ENCODE measurements at regions not wholly inside any gene's neighbourhood (a gene's known extent, or its start where the extent isn't known, plus 50 kb on each side); places are given as distances from the start of the nearest gene placed in this dataset.

GRCh38 chr13:85653681-85654080 is 145.5 kb downstream of the SLITRK6 start:
- DNase-seq (ENCODE audit: low spot score): no peak
- BruUV-seq (replicated peaks): no TSS peak
- no peak overlapping the region for H3K4me3 ChIP-seq (ENCODE audit: low read depth, low read length, poor library complexity, severe bottlenecking)
- POLR2A ChIA-PET (ENCODE audit: low non-redundant PET): no interaction called here
- intact Hi-C loops (cut with micrococcal nuclease; ENCODE audit: unreplicated experiment): no loop called here
- CTCF ChIA-PET: no interaction called here
- H3K27ac ChIP-seq (ENCODE audit: low read depth, low read length, poor library complexity, severe bottlenecking): no peak overlapping the region
- H3K9me3 ChIP-seq (ENCODE audit: low read depth, low read length, poor library complexity, severe bottlenecking): no peaks in the 10 kb centered on the region
- H3K36me3 ChIP-seq (ENCODE audit: insufficient read depth, low read length, poor library complexity, severe bottlenecking): no peaks in the 10 kb centered on the region
- no peak for TF ChIP-seq EZH2 (IDR thresholded peaks at IDR 0.05; ENCODE audit: borderline replicate concordance, low read depth, low read length, poor library complexity, severe bottlenecking)
- TF ChIP-seq, protein P1, sequence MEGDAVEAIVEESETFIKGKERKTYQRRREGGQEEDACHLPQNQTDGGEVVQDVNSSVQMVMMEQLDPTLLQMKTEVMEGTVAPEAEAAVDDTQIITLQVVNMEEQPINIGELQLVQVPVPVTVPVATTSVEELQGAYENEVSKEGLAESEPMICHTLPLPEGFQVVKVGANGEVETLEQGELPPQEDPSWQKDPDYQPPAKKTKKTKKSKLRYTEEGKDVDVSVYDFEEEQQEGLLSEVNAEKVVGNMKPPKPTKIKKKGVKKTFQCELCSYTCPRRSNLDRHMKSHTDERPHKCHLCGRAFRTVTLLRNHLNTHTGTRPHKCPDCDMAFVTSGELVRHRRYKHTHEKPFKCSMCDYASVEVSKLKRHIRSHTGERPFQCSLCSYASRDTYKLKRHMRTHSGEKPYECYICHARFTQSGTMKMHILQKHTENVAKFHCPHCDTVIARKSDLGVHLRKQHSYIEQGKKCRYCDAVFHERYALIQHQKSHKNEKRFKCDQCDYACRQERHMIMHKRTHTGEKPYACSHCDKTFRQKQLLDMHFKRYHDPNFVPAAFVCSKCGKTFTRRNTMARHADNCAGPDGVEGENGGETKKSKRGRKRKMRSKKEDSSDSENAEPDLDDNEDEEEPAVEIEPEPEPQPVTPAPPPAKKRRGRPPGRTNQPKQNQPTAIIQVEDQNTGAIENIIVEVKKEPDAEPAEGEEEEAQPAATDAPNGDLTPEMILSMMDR (conservative IDR thresholded peaks at IDR 0.05; ENCODE audit: low read depth, low read length): no peak
- H3K4me1 ChIP-seq (ENCODE audit: insufficient read depth, low read length, poor library complexity, severe bottlenecking): no peaks in the 10 kb centered on the region
- no peaks in the 10 kb centered on the region for H3K27me3 ChIP-seq (replicated peaks; ENCODE audit: insufficient read depth, low read depth, low read length, poor library complexity)

DNA sequence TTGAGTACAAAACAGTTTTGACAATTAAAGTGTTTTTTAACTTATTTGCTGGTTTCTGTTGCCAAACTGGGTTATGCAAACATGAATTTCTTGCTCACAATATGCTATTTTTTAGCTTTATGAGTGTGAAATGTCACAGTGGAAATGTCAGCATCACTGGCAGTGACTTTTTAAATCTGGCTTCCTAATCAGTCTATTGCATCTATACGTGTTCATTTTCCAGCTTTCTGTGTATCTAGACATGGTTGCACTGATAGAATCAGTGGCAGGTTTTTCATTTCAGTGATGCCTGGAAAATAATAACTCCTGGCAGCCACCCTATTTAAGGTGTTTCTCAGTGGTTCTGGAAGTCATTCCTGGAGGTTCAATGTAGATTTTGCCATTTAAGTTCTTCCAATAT is 146.7 kb downstream of the SLITRK6 start:
- ChIA-PET CTCF (no interaction called here), POLR2A (ENCODE audit: low non-redundant PET) (no interaction called here)
- H3K27ac ChIP-seq (ENCODE audit: low read depth, low read length, poor library complexity, severe bottlenecking): no peak overlapping the region
- H3K4me3 ChIP-seq (ENCODE audit: low read depth, low read length, poor library complexity, severe bottlenecking): no peak overlapping the region
- H3K9me3 ChIP-seq (ENCODE audit: low read depth, low read length, poor library complexity, severe bottlenecking): no peaks in the 10 kb centered on the region
- H3K4me1 ChIP-seq (ENCODE audit: insufficient read depth, low read length, poor library complexity, severe bottlenecking): no peaks in the 10 kb centered on the region
- no peaks in the 10 kb centered on the region for H3K36me3 ChIP-seq (ENCODE audit: insufficient read depth, low read length, poor library complexity, severe bottlenecking)
- TF ChIP-seq EZH2 (IDR thresholded peaks at IDR 0.05; ENCODE audit: borderline replicate concordance, low read depth, low read length, poor library complexity, severe bottlenecking): no peak
- TF ChIP-seq, protein P1 (conservative IDR thresholded peaks at IDR 0.05; ENCODE audit: low read depth, low read length): no peak
- H3K27me3 ChIP-seq (replicated peaks; ENCODE audit: insufficient read depth, low read depth, low read length, poor library complexity): no peaks in the 10 kb centered on the region
- intact Hi-C loops (cut with micrococcal nuclease; ENCODE audit: unreplicated experiment): no loop called here
- DNase-seq (ENCODE audit: low spot score): no peak
- no TSS peak for BruUV-seq (replicated peaks)

DNA sequence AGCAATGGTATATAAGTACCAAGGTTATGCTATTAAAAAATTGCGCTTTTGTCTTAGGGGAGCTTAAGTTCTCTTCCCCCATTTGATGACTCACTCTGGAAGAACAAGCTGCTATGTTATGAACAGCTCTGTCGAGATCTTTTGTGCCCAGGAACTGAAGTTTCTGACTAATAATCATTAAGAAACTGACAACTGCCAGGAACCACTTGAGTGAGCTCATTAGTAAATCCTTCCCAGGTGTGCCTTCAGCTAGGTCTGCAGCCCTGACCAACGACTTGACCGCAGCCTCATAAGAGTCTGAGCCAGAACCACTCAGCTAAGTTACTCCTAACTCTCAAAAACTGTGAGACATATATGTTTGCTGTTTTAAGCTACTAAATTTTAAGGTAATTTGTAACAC is 147.8 kb downstream of the SLITRK6 start:
- no peak overlapping the region for H3K4me3 ChIP-seq (ENCODE audit: low read depth, low read length, poor library complexity, severe bottlenecking)
- no peaks in the 10 kb centered on the region for H3K4me1 ChIP-seq (ENCODE audit: insufficient read depth, low read length, poor library complexity, severe bottlenecking)
- H3K27me3 ChIP-seq (replicated peaks; ENCODE audit: insufficient read depth, low read depth, low read length, poor library complexity): no peaks in the 10 kb centered on the region
- DNase-seq (ENCODE audit: low spot score): no peak
- ChIA-PET POLR2A (ENCODE audit: low non-redundant PET) (no interaction called here), CTCF (no interaction called here)
- H3K36me3 ChIP-seq (ENCODE audit: insufficient read depth, low read length, poor library complexity, severe bottlenecking): no peaks in the 10 kb centered on the region
- intact Hi-C loops (cut with micrococcal nuclease; ENCODE audit: unreplicated experiment): no loop called here
- no peaks in the 10 kb centered on the region for H3K9me3 ChIP-seq (ENCODE audit: low read depth, low read length, poor library complexity, severe bottlenecking)
- BruUV-seq (replicated peaks): no TSS peak
- TF ChIP-seq EZH2 (IDR thresholded peaks at IDR 0.05; ENCODE audit: borderline replicate concordance, low read depth, low read length, poor library complexity, severe bottlenecking): no peak
- TF ChIP-seq, protein P1 (conservative IDR thresholded peaks at IDR 0.05; ENCODE audit: low read depth, low read length): no peak
- no peak overlapping the region for H3K27ac ChIP-seq (ENCODE audit: low read depth, low read length, poor library complexity, severe bottlenecking)
